ENCODE measurements at regions not wholly inside any gene's neighbourhood (a gene's known extent, or its start where the extent isn't known, plus 50 kb on each side); places are given as distances from the start of the nearest gene placed in this dataset.

DNA sequence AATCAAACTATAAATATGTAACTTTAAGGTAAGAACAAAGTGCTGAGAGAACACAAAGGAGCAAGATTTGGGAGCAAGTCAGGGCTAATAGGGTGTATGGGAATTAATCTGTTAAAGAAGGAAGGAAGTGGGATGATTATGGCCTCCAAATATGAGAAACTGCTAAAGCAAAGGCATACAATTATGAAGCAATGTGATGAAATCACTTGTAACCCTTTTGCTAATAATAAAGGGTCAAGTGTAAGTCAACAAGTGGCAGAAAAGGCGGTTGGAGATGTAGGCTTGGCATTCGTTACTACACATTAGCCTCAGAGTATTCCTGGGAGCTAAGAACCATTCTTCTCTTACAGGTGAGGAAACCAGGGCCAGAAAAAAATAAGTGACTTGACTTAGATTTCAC is 1002.3 kb upstream of the TENM4 start (continued):
- no peak for TF ChIP-seq CSDC2 (CRISPR knock-in tag; IDR thresholded peaks at IDR 0.05)
- no peak for TF ChIP-seq ZFP3 (CRISPR knock-in tag; IDR thresholded peaks at IDR 0.05)
- TF ChIP-seq, protein P1, sequence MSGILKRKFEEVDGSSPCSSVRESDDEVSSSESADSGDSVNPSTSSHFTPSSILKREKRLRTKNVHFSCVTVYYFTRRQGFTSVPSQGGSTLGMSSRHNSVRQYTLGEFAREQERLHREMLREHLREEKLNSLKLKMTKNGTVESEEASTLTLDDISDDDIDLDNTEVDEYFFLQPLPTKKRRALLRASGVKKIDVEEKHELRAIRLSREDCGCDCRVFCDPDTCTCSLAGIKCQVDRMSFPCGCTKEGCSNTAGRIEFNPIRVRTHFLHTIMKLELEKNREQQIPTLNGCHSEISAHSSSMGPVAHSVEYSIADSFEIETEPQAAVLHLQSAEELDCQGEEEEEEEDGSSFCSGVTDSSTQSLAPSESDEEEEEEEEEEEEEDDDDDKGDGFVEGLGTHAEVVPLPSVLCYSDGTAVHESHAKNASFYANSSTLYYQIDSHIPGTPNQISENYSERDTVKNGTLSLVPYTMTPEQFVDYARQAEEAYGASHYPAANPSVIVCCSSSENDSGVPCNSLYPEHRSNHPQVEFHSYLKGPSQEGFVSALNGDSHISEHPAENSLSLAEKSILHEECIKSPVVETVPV (CRISPR knock-in tag; IDR thresholded peaks at IDR 0.05) = no peak
- TF ChIP-seq BACH2 (CRISPR knock-in tag; IDR thresholded peaks at IDR 0.05; ENCODE audit: borderline replicate concordance) = no peak
- TF ChIP-seq ZNF70 (CRISPR knock-in tag; IDR thresholded peaks at IDR 0.05) = no peak

DNA sequence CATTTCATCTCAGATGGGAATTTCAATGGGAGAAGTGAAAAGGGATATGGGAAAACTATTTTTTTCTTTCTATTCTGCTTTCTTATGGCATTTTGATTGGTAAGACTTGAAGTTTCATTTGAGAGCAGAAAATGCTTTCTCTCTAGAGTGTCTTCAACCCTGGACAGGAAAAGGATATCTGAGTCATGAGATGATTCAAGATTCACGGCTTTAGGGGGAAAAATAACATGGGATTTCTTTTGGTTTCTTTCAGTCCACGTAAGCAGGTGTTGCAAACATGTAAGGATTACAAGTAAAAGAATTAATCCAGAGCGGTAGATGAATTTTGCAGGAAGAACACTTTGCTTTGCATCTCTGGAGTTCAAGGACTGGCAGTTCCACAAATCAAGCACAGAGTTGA is 1001.0 kb upstream of the TENM4 start:
- no peak for ATAC-seq

DNA sequence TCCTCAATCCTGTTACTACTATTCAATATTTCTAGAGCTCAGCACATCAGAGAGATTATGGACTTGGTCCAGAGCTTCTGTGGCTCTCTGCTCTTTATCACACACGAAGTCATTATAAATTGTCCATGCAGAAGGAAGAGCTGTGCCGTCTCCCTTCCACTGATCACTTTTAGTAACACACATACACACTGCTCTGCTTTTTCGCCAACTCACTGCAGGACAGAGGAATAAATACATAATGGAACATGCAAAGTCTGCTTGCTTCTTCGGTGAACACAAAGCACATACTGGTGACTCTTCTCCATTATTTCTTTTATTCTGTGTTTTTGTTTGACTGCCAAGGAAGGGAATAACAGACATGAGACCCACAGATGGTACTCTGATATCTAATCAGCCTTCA is 1000.0 kb upstream of the TENM4 start:
- no peak for ATAC-seq
- TF ChIP-seq CSDC2 (CRISPR knock-in tag; IDR thresholded peaks at IDR 0.05) (no peak), ZFP3 (CRISPR knock-in tag; IDR thresholded peaks at IDR 0.05) (no peak), GLIS3 (CRISPR knock-in tag; IDR thresholded peaks at IDR 0.05) (no peak), PPARA (CRISPR knock-in tag; IDR thresholded peaks at IDR 0.05; ENCODE audit: borderline replicate concordance) (no peak), ZNF70 (CRISPR knock-in tag; IDR thresholded peaks at IDR 0.05) (no peak), ISL1 (CRISPR knock-in tag; IDR thresholded peaks at IDR 0.05) (no peak), OSR1 (CRISPR knock-in tag; IDR thresholded peaks at IDR 0.05) (no peak), ZNF565 (CRISPR knock-in tag; conservative IDR thresholded peaks at IDR 0.05; ENCODE audit: low read depth) (no peak)
- TF ChIP-seq, protein P2, sequence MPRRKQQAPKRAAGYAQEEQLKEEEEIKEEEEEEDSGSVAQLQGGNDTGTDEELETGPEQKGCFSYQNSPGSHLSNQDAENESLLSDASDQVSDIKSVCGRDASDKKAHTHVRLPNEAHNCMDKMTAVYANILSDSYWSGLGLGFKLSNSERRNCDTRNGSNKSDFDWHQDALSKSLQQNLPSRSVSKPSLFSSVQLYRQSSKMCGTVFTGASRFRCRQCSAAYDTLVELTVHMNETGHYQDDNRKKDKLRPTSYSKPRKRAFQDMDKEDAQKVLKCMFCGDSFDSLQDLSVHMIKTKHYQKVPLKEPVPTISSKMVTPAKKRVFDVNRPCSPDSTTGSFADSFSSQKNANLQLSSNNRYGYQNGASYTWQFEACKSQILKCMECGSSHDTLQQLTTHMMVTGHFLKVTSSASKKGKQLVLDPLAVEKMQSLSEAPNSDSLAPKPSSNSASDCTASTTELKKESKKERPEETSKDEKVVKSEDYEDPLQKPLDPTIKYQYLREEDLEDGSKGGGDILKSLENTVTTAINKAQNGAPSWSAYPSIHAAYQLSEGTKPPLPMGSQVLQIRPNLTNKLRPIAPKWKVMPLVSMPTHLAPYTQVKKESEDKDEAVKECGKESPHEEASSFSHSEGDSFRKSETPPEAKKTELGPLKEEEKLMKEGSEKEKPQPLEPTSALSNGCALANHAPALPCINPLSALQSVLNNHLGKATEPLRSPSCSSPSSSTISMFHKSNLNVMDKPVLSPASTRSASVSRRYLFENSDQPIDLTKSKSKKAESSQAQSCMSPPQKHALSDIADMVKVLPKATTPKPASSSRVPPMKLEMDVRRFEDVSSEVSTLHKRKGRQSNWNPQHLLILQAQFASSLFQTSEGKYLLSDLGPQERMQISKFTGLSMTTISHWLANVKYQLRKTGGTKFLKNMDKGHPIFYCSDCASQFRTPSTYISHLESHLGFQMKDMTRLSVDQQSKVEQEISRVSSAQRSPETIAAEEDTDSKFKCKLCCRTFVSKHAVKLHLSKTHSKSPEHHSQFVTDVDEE (CRISPR knock-in tag; IDR thresholded peaks at IDR 0.05) = no peak
- TF ChIP-seq, protein P3, sequence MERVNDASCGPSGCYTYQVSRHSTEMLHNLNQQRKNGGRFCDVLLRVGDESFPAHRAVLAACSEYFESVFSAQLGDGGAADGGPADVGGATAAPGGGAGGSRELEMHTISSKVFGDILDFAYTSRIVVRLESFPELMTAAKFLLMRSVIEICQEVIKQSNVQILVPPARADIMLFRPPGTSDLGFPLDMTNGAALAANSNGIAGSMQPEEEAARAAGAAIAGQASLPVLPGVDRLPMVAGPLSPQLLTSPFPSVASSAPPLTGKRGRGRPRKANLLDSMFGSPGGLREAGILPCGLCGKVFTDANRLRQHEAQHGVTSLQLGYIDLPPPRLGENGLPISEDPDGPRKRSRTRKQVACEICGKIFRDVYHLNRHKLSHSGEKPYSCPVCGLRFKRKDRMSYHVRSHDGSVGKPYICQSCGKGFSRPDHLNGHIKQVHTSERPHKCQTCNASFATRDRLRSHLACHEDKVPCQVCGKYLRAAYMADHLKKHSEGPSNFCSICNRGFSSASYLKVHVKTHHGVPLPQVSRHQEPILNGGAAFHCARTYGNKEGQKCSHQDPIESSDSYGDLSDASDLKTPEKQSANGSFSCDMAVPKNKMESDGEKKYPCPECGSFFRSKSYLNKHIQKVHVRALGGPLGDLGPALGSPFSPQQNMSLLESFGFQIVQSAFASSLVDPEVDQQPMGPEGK (CRISPR knock-in tag; IDR thresholded peaks at IDR 0.05; ENCODE audit: borderline replicate concordance) = no peak
- TF ChIP-seq, protein P4, sequence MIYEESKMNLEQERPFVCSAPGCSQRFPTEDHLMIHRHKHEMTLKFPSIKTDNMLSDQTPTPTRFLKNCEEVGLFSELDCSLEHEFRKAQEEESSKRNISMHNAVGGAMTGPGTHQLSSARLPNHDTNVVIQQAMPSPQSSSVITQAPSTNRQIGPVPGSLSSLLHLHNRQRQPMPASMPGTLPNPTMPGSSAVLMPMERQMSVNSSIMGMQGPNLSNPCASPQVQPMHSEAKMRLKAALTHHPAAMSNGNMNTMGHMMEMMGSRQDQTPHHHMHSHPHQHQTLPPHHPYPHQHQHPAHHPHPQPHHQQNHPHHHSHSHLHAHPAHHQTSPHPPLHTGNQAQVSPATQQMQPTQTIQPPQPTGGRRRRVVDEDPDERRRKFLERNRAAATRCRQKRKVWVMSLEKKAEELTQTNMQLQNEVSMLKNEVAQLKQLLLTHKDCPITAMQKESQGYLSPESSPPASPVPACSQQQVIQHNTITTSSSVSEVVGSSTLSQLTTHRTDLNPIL (CRISPR knock-in tag; IDR thresholded peaks at IDR 0.05; ENCODE audit: low read depth) = no peak

More for the DNA sequence above, 1001.0 kb upstream of the TENM4 start:
- TF ChIP-seq CSDC2 (CRISPR knock-in tag; IDR thresholded peaks at IDR 0.05) (no peak), ZNF70 (CRISPR knock-in tag; IDR thresholded peaks at IDR 0.05) (no peak), ISL1 (CRISPR knock-in tag; IDR thresholded peaks at IDR 0.05) (no peak), ZNF565 (CRISPR knock-in tag; conservative IDR thresholded peaks at IDR 0.05; ENCODE audit: low read depth) (no peak), ESRRG (CRISPR knock-in tag; IDR thresholded peaks at IDR 0.05) (no peak), ZFP3 (CRISPR knock-in tag; IDR thresholded peaks at IDR 0.05) (no peak), TOX (CRISPR knock-in tag; IDR thresholded peaks at IDR 0.05; ENCODE audit: borderline replicate concordance) (no peak), BACH2 (CRISPR knock-in tag; IDR thresholded peaks at IDR 0.05; ENCODE audit: borderline replicate concordance) (no peak)
- TF ChIP-seq, protein P2 (CRISPR knock-in tag; IDR thresholded peaks at IDR 0.05) = no peak
- TF ChIP-seq, protein P1 (CRISPR knock-in tag; IDR thresholded peaks at IDR 0.05) = no peak
- TF ChIP-seq, protein P3 (CRISPR knock-in tag; IDR thresholded peaks at IDR 0.05; ENCODE audit: borderline replicate concordance) = no peak
- TF ChIP-seq, protein P5, sequence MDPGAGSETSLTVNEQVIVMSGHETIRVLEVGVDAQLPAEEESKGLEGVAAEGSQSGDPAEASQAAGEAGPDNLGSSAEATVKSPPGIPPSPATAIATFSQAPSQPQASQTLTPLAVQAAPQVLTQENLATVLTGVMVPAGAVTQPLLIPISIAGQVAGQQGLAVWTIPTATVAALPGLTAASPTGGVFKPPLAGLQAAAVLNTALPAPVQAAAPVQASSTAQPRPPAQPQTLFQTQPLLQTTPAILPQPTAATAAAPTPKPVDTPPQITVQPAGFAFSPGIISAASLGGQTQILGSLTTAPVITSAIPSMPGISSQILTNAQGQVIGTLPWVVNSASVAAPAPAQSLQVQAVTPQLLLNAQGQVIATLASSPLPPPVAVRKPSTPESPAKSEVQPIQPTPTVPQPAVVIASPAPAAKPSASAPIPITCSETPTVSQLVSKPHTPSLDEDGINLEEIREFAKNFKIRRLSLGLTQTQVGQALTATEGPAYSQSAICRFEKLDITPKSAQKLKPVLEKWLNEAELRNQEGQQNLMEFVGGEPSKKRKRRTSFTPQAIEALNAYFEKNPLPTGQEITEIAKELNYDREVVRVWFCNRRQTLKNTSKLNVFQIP (CRISPR knock-in tag; IDR thresholded peaks at IDR 0.05; ENCODE audit: borderline replicate concordance, low read depth) = no peak

All from SK-N-SH treated with all-trans-retinoic acid at 6 μM for 48 hours (cell line).